Glomerular endothelial cell (primary cell): ENCODE measurements at regions not wholly inside any gene's neighbourhood (a gene's known extent, or its start where the extent isn't known, plus 50 kb on each side); places are given as distances from the start of the nearest gene placed in this dataset.

Experiments
- DNase-seq: peaks from one replicate; pipeline ENCODE4 v3.0.0-alpha.2; 2011; ENCODE audit warnings: low read depth, low spot score; ENCODE audit errors: extremely low read depth

GRCh38 chr16:85430523-85431421 lies 182.3 kb upstream of the GSE1 start:
- DNase-seq = no peak

GRCh38 chr16:85431431-85432124 lies 181.5 kb upstream of the GSE1 start:
- DNase-seq = no peak

GRCh38 chr16:85432606-85433005 lies 180.5 kb upstream of the GSE1 start:
- DNase-seq = no peak

GRCh38 chr16:85433477-85433876 lies 179.6 kb upstream of the GSE1 start:
- no peak for DNase-seq

- DNase-seq = no peak
These were observed 177.8 kb upstream of the GSE1 start for GRCh38 chr16:85435286-85435685.

DNA sequence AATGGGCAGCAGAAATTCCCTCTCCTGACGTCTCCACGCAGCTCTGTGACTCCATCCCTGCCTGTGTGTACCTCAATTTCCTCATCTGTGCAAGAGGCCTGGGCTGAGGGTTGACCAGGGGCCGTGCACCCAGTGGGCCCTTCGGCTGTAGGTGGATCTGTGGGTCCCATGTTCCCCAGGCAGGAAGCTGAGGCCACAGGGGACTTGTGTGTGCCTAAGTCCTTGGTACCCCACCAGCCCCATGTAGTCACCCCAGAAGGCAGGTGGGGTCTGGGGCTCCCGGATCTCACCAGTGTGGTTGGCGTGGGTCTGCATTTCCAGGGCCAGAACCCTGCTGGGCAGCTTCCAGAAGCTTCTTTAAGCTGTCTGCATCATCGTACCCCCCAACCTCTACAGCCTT lies 177.4 kb upstream of the GSE1 start:
- DNase-seq = no peak

DNA sequence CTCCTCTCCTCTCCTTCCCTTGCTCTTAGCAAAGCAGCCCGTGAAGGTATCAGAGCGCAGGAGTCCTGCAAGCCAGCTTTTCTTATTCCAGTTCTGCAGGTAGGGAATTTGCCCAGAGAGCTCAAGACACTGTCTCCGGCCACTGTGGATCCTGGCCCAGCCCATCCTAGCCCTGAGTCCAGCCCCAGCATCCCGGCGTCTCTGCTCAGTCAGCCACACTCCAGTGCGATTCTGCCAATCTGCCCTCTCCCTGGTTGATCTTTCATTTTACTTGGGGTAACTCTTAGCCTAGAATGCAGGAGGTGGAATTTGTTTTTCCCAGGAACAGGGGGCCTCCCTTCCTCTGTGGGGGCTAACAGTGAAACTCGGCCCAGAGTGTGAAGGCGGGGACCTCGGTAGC lies 176.9 kb upstream of the GSE1 start:
- no peak for DNase-seq

- no peak for DNase-seq
These were observed 176.4 kb upstream of the GSE1 start for GRCh38 chr16:85436636-85437165.

- no peak for DNase-seq
These were observed 175.7 kb upstream of the GSE1 start for GRCh38 chr16:85437166-85438052.

DNA sequence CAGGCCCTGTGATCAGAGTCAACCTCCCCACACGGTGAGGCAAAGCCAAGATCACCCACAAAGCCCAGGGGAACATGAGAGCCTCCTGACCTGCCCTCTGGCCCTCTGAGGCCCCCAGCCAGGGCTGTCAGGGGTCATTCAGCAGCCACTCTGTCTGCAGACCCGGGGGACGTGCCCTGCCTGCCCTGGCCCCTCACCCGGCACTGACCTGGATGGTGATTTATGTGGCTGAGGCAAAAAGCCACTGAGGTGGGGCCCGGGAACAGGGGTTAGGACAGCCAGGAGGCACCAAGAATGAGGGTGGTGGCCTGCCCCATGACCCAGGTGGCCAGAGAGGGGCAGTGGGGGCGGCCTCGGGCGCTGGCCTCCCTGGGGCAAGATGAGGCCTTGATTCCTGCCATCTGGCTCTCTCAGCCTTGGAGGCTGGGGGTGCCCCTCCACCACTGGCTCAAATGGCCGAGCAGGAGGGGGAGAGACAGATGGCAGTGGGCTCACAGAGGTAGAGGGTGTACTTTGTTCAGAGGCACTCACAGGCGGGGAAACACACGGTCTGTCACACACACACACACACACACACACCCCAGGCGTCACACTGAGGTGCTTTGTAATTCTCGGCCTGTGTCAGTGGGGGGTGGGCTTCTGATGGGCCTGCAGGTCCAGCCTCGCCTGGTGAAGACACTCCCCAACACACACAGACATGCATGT lies 174.0 kb upstream of the GSE1 start:
- DNase-seq = no peak

DNA sequence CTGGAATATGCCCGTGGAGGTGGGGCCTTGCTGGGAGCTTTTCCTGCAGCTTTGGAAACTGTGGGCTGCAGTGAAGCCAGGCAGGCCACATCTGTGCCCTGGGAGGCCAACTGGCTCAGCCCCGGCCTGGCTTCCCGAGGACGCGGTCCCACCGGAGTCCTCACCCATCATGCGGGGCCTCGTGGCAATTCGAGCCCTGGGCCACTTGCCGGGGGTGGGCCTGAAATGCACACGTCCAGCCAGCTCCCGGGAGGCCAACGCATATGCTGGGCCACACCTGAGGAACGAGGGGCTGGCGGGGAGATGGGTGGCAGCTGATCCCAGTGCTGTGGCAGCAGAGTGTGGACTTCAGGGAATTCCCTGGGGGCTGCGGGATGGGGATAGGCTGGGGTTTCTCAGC lies 172.4 kb upstream of the GSE1 start:
- DNase-seq = no peak

DNA sequence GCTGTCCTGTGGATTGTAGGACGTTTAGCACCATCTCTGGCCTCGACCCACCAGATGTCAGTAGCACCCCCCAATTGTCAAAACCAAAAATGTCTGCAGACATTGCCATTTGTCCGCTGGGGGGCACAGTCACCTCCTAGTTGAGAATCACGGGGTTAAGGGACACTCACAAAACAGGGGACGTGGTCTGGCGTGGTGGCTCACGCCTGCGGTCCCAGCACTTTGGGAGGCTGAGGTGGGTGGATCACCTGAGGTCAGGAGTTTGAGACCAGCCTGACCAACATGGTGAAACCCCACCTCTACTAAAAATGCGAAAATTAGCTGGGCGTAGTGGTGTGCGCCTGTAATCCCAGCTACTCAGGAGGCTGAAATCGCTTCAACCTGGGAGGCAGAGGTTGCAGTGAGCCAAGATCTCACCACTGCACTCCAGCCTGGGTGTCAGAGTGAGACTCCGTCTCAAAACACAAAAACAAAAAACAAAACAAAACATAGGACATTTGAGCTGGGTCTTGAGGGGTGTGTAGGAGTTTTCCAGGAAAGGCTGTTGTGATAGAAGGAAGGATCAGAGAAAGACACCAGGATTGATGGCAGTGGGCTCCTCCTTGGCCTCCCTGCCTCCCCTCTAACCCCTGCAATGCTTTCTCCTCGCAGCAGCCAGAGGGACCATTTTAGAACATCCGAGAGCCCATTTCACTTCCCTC lies 171.8 kb upstream of the GSE1 start:
- no peak for DNase-seq

GRCh38 chr16:85441890-85442670 lies 171.0 kb upstream of the GSE1 start:
- DNase-seq = no peak

- DNase-seq = no peak
These were observed 170.0 kb upstream of the GSE1 start for GRCh38 chr16:85443116-85443515.

DNA sequence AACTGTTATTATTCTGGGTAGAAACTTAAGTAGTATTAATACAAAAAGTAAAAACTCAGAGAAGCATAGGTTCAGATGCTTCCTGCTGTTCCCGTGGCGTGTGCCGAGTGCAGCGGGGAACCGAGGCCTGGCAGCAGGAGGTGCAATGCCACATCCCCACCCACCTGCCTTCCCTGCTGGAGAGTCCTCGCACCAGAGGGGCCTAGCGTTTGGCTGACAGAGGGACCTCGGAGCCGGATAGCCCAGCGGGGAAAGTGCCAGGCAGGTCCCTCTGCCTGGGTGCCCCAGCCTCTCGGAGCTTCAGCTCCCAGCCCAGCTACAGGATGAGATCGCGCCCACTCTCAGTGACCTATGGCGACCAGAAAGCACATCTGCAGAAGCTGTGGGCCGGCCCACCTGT lies 169.6 kb upstream of the GSE1 start:
- DNase-seq = no peak

GRCh38 chr16:85445064-85445778 lies 167.9 kb upstream of the GSE1 start:
- no peak for DNase-seq

- no peak for DNase-seq
These were observed 167.3 kb upstream of the GSE1 start for GRCh38 chr16:85445779-85446222.
